ENCODE measurements at regions not wholly inside any gene's neighbourhood (a gene's known extent, or its start where the extent isn't known, plus 50 kb on each side); places are given as distances from the start of the nearest gene placed in this dataset.

DNA sequence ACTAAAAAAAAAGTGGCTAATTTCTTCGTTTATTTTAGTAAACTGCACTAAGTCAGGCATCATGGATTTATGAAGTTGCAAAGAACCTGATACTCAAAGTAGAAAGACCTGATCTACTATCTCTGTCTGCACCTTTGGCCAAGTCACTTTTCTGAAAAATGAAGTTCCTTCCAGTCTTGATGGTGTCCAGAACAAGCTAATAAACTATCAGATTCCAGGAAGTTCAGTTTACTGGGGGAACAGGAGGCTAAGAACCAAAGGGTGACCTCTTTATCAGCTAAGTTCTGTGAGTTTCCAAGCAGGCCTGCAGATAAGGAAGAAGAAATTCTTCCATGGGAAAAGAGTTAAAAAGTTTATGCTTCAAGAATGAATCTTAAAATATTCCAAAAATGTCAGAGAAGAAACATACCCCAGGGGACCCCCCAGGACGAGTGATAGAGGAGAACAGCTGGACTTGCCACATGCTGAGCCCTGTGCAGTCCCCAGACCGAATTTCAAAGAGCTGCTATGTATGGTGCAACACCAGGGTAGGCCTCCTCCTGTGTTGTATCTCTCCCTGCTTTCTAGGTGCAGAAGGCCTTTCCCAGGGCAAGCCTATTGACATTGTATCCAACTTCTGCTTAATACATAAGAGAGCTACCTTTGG is 72.8 kb upstream of the FGGY start:
- H3K4me2 ChIP-seq (ENCODE audit: insufficient read depth in 1 of 2, low read depth in 2 of 2, low read length in 2 of 2), result no peak overlapping the region
- H3K4ac ChIP-seq (replicated peaks; ENCODE audit: insufficient read length, low read depth, low read length), result no peak overlapping the region
- no peak overlapping the region for H2AFZ ChIP-seq (ENCODE audit: low read length)
- H4K8ac ChIP-seq (ENCODE audit: extremely low read depth, insufficient read depth, low read length), result no peak overlapping the region
- WGBS, 2 experiments (ENCODE audit: extremely low coverage in 1 of 2, insufficient coverage in 1 of 2, insufficient read length in 1 of 2, insufficient replicate concordance in 2 of 2, low coverage in 1 of 2, low lambda C conversion rate in 2 of 2, missing lambda C conversion rate in 1 of 2), result 63% methylated on average over 3 of the region's 3 CpGs; no CpG with 5 or more reads in 1 of the 2 experiments
- no peaks in the 10 kb centered on the region for H3K23me2 ChIP-seq (ENCODE audit: low read depth, low read length)
- no peak for DNase-seq (ENCODE audit: low read depth in 1 of 2, low spot score in 2 of 2)
- no peaks in the 10 kb centered on the region for H3K36me3 ChIP-seq (ENCODE audit: control insufficient read depth in 2 of 4, insufficient read depth in 4 of 4, low read length in 3 of 4)
- POLR2A ChIA-PET (ENCODE audit: partially characterized antibody), result no interaction called here
- no peak for FAIRE-seq
- H3K23ac ChIP-seq (ENCODE audit: insufficient read length), result no peak overlapping the region
- TF ChIP-seq RNF2 (IDR thresholded peaks at IDR 0.05; ENCODE audit: borderline replicate concordance, low read depth, low read length, missing control alignments, poor library complexity, severe bottlenecking) (no peak), EP300 (IDR thresholded peaks at IDR 0.05; ENCODE audit: borderline replicate concordance in 1 of 2, low read depth in 2 of 2, low read length in 2 of 2) (no peak), BCL11A (IDR thresholded peaks at IDR 0.05; ENCODE audit: low read depth in 2 of 2, low read length in 2 of 2) (no peak), CREB1 (IDR thresholded peaks at IDR 0.05) (no peak), POU5F1 (IDR thresholded peaks at IDR 0.05; ENCODE audit: low read depth, low read length) (no peak), CEBPB (IDR thresholded peaks at IDR 0.05; ENCODE audit: low read depth, low read length) (peak; percentile 62)
- no peaks in the 10 kb centered on the region for H3K79me1 ChIP-seq (ENCODE audit: low read depth, low read length)
- no peak overlapping the region for H3K27ac ChIP-seq (ENCODE audit: low read depth, low read length)
- H3K9me3 ChIP-seq (ENCODE audit: insufficient read depth in 2 of 2, low read depth in 1 of 2, low read length in 1 of 2), result no peaks in the 10 kb centered on the region
- no peak overlapping the region for H3K56ac ChIP-seq (replicated peaks; ENCODE audit: insufficient read length, low read depth, low read length)
- no peak overlapping the region for H2BK5ac ChIP-seq (ENCODE audit: low read depth, low read length)
- no peak overlapping the region for H3K9ac ChIP-seq (replicated peaks in 1 of 4; ENCODE audit: extremely low read depth in 1 of 4, low read depth in 3 of 4, low read length in 3 of 4)
- H4K5ac ChIP-seq (ENCODE audit: insufficient read length, low read depth, low read length), result no peak overlapping the region
- H2BK20ac ChIP-seq (ENCODE audit: low read length), result no peak overlapping the region
- H4K20me1 ChIP-seq (replicated peaks in 1 of 2; ENCODE audit: control insufficient read depth in 1 of 2, insufficient read depth in 2 of 2, low read length in 2 of 2), result no peaks in the 10 kb centered on the region
- H3K14ac ChIP-seq (ENCODE audit: insufficient read length), result no peak overlapping the region
- H4K91ac ChIP-seq (replicated peaks; ENCODE audit: insufficient read length, low read length), result no peak overlapping the region
- H3K4me1 ChIP-seq (replicated peaks in 1 of 4; ENCODE audit: control insufficient read depth in 3 of 4, insufficient read depth in 4 of 4, low read length in 3 of 4), result no peaks in the 10 kb centered on the region
- H3K27me3 ChIP-seq (replicated peaks in 1 of 4; ENCODE audit: control insufficient read depth in 3 of 4, extremely low read depth in 1 of 4, insufficient read depth in 3 of 4, low read length in 3 of 4), result no peaks in the 10 kb centered on the region
- H2AK5ac ChIP-seq (ENCODE audit: low read depth, low read length), result no peak overlapping the region
- CTCF ChIA-PET (ENCODE audit: partially characterized antibody), result interaction anchor here (0.6 to 1.7 kb wide), 5 partner anchors 11 to 475 kb away, joined by 3 to 5 read pairs (median 3); no protein-coding TSS in a partner anchor
- H3K79me2 ChIP-seq (ENCODE audit: control insufficient read depth in 1 of 2, insufficient read depth in 2 of 2, low read length in 2 of 2), result no peaks in the 10 kb centered on the region
- no peak overlapping the region for H2BK15ac ChIP-seq (ENCODE audit: low read length)
- H2BK12ac ChIP-seq (ENCODE audit: low read depth, low read length), result no peak overlapping the region
- H3K4me3 ChIP-seq (ENCODE audit: extremely low read depth in 1 of 4, insufficient read depth in 2 of 4, low read depth in 3 of 4, low read length in 4 of 4), result no peak overlapping the region
- H2BK120ac ChIP-seq (replicated peaks; ENCODE audit: low read depth, low read length), result no peak overlapping the region
- no peak overlapping the region for H3K18ac ChIP-seq (ENCODE audit: extremely low read depth, low read length)

Measured in H1 (cell line).